ENCODE measurements at regions not wholly inside any gene's neighbourhood (a gene's known extent, or its start where the extent isn't known, plus 50 kb on each side); places are given as distances from the start of the nearest gene placed in this dataset.

DNA sequence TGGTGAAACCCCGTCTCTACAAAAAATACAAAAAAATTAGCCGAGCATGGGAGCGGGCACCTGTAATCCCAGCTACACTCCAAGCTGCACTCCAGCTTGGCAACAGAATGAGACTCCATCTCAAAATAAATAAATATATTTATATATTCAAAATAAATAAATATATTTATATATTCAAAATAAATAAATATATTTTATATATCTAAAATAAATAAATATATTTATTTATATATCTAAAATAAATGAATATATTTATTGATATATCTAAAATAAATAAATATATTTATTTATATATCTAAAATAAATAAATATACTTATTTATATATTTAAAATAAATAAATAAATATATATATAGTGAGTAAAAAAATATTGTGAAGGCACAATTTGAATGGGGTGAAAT lies 63.4 kb upstream of the EXOC1L start:
- no peak for DNase-seq

DNA sequence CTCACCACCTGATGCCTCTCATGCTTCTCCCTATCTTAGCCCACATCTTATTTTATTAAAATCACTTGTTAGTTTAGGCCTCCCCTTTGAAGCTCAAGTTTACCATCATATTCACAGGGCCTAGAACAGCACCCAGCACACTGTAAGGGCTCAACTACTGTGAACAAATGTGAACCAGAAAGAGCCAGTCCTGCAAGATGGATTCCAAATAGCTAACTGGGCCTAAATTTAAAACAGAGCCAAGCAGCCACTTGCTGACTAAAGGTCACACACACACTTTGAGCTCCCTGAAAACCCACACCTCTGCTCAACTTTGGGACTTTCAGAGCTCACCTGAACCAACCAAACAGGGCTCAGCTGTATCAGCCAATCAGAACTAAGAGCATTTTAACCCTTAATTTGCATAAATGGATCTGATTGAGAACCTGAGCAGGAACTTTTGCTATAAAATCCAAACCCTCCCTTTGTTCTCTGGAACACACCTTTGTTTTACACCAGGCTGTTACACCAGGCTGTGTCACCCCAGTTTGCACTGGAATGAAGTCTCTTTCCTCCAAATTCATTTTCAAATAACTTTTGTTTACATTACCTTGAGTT lies 62.1 kb upstream of the EXOC1L start:
- no peak for DNase-seq

DNA sequence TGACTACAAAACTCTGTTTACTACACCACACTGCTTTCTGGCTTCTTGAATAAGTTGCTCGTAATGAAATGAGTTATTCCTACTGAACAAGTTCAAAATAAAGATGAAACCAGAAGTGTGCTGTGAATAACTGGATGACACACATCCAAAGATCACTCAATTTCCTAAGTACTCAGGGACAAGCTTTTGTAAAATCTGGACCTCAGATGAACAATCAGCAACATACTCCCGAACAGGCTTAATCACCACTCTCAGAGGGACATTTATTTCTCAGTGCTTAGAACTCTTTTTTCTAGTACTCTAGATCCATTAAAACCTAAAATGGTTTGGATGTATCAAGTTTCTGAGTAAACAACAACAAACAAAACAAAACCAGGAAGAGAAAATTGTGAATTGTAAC lies 61.5 kb upstream of the EXOC1L start:
- no peak for DNase-seq

DNA sequence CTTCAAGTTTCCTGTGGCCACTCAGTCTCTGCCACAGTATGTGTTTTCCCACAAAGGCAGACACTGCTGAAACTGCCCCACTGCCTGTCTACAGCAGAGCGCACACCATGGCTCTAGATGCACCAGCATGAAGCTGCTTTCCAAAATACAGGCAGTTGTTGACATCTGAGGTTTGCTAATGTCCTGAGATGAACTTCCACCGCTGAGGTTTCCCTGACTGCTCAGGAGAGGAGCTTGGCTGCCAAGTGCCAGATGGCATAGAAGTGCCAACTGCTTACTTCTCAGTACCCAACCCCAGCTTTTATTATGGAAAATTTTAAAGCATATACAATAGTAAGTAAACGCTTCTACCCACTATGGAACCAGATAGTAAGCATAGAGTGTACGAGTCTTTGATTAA lies 61.0 kb upstream of the EXOC1L start:
- DNase-seq: no peak

DNA sequence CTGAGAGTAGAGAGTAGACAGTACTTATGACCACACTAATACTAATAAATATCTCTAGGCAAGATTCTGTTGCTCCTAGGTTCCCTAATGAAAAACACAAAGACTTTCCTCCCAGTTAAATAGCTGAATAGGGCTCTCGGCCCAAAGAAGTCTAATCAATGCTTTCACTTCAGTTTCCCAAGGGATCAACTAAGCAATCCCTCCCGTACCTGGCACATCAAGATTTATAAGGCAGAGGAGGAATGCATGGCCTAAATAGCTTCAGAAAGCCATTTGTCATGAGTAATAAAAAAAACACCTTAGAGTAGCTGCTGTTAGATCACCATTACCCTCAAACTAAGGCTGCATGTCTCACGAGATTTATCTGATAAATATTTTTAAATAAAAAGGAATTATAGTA lies 56.8 kb upstream of the EXOC1L start:
- no peak for DNase-seq

DNA sequence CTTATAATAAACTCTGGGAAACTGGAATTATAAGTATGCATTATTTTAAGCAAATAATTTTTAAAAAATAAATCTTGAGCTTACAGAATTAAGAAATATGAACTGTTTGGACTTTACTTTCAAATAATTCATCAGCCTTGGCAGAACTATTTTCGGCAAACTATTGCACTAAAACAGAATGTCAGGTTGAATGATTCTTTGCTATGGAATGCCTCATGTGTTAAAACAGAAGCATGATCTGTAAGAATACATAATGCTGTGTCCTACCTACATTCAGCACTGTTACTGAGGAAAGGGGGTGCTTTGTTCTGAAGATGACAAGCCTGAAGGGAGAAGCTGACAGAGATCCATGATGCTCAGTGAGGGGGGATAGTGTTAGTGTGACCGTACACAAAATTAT lies 55.6 kb upstream of the EXOC1L start:
- no peak for DNase-seq

DNA sequence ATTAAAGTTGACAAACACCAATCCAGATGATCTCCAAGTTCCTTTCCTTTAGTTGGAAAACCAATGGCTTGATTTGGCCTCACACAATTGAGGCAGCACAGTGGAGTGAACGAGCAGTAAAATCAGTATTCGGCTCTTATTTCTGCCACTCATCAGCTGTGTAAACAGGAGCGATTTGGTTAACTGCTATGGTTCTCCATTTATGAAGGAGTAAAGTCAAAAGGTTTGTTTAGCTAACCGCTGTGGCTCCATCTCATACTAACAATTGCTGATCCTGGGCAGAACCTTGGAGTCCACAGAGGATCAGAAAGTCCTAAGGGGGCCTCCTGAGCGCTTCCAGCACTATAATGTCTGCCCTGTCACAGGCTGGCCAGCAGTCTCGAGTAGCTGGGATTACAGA lies 54.5 kb upstream of the EXOC1L start:
- no peak for DNase-seq

DNA sequence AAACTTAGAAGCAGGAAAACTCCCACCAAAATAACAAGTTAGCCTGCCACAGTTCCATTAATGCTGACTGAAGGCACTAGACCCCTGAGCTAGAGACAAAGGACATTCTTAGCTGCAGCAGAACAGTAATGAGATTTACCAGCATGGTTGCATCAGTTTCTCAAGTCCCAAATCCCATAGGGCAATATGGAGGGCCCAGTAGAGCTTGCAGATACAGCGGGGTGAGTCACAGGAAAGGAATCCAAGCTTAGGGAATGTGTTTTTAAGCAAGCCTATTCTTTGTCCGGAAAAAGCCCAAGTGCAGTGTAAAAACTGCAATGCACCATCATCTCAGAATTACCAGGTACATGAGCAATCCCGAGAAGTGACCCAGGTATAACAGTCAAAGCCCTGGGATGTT lies 51.3 kb upstream of the EXOC1L start:
- no peak for DNase-seq
